Esophagus muscularis mucosa (tissue), 4 donors: ENCODE measurements at regions not wholly inside any gene's neighbourhood (a gene's known extent, or its start where the extent isn't known, plus 50 kb on each side); places are given as distances from the start of the nearest gene placed in this dataset.

Source experiments
- EP300 ChIP-seq: sonication (generic); formaldehyde crosslinking; IDR thresholded peaks from one replicate; pipeline ENCODE4 v1.6.1; 2017; ENCODE audit warnings: antibody characterized with exemption
- POLR2A ChIP-seq: fragments of 450-650 bp; IDR thresholded peaks from one replicate; pipeline ENCODE4 v1.6.1; 2017; ENCODE audit warnings: antibody characterized with exemption, moderate library complexity, mild to moderate bottlenecking, low read depth
- TF ChIP-seq, protein P1 (sequence below), 3 experiments: fragments of 200-600 bp in 2 of 3; fragments of 450-650 bp in 1 of 3; sonication (generic) in 2 of 3; IDR thresholded peaks; one replicate each; pipeline ENCODE4 v1.5.1; 2017 to 2019; ENCODE audit warnings: antibody characterized with exemption in 3 of 3, mild to moderate bottlenecking in 2 of 3, moderate library complexity in 1 of 3

- TF ChIP-seq, protein P1, sequence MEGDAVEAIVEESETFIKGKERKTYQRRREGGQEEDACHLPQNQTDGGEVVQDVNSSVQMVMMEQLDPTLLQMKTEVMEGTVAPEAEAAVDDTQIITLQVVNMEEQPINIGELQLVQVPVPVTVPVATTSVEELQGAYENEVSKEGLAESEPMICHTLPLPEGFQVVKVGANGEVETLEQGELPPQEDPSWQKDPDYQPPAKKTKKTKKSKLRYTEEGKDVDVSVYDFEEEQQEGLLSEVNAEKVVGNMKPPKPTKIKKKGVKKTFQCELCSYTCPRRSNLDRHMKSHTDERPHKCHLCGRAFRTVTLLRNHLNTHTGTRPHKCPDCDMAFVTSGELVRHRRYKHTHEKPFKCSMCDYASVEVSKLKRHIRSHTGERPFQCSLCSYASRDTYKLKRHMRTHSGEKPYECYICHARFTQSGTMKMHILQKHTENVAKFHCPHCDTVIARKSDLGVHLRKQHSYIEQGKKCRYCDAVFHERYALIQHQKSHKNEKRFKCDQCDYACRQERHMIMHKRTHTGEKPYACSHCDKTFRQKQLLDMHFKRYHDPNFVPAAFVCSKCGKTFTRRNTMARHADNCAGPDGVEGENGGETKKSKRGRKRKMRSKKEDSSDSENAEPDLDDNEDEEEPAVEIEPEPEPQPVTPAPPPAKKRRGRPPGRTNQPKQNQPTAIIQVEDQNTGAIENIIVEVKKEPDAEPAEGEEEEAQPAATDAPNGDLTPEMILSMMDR (IDR thresholded peaks at IDR 0.05), result no peak
- TF ChIP-seq EP300 (no peak), POLR2A (no peak)
Observed at GRCh38 chr5:10145923-10146401, 103.7 kb downstream of the ATPSCKMT start.
